ENCODE measurements at regions not wholly inside any gene's neighbourhood (a gene's known extent, or its start where the extent isn't known, plus 50 kb on each side); places are given as distances from the start of the nearest gene placed in this dataset.
A peak's percentile ranks its signal among the peaks of the same experiment; 100 is the strongest.

DNA sequence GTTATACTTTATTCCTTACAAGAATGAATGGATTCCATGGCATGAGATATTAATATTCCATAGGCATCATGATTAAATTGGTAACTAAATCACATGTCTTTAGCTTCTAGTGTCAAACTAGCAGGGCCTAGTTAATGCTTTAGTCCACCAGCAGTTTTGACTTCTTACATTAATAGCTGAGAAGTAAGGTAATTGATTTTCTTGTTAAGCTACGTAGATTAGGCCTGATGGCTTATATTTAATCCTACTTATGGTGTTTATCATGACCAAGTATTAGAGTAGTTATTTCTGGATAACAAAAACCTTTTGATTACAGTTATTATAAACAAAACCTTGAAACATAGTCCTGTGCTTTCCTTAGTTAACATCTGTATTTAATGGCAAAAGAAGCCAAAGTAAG, 184.5 kb downstream of the TANC2 start:
- no peak overlapping the region for H3K4me3 ChIP-seq
- DNase-seq = no peak
- intact Hi-C loops (cut with DNase I; ENCODE audit: low total_unique reads) = no loop called here
- no peaks in the 10 kb centered on the region for H3K4me1 ChIP-seq
- no peaks in the 10 kb centered on the region for H3K9me3 ChIP-seq
- H3K27ac ChIP-seq = no peak overlapping the region
- no peak for TF ChIP-seq POLR2A (IDR thresholded peaks at IDR 0.05)
- TF ChIP-seq, protein P1, sequence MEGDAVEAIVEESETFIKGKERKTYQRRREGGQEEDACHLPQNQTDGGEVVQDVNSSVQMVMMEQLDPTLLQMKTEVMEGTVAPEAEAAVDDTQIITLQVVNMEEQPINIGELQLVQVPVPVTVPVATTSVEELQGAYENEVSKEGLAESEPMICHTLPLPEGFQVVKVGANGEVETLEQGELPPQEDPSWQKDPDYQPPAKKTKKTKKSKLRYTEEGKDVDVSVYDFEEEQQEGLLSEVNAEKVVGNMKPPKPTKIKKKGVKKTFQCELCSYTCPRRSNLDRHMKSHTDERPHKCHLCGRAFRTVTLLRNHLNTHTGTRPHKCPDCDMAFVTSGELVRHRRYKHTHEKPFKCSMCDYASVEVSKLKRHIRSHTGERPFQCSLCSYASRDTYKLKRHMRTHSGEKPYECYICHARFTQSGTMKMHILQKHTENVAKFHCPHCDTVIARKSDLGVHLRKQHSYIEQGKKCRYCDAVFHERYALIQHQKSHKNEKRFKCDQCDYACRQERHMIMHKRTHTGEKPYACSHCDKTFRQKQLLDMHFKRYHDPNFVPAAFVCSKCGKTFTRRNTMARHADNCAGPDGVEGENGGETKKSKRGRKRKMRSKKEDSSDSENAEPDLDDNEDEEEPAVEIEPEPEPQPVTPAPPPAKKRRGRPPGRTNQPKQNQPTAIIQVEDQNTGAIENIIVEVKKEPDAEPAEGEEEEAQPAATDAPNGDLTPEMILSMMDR (IDR thresholded peaks at IDR 0.05) = no peak
- no peaks in the 10 kb centered on the region for H3K36me3 ChIP-seq
- no peaks in the 10 kb centered on the region for H3K27me3 ChIP-seq

DNA sequence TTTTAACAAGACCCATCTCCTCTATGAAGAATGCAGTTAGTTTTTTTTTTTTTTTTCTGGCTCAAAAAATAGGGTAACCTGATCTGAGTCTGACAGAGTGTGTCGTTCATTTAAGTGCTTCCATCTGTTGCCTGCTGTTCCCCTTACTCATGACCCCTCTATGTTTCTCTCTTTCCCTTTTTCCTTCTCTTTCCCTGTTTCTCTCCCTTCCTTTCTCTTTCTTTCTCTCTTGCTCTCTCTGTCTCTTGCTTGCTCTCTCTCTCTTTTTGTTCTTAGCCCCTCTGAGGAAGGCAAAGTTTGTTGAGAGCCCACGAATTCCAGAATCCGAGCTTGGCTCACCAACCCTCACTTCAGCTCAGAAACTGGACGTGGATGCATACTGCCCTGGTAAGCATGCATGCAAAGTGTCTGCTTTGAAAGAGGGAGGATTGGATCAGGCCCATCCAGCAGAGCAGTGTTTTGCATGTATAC, 185.0 kb downstream of the TANC2 start:
- intact Hi-C loops (cut with DNase I; ENCODE audit: low total_unique reads) = no loop called here
- Histone ChIP-seq H3K9me3 (no peaks in the 10 kb centered on the region), H3K4me1 (no peaks in the 10 kb centered on the region), H3K36me3 (no peaks in the 10 kb centered on the region), H3K4me3 (no peak overlapping the region), H3K27ac (peak overlapping the region in 1 of 2 donors; percentile 28), H3K27me3 (no peaks in the 10 kb centered on the region)
- TF ChIP-seq, protein P1 (IDR thresholded peaks at IDR 0.05) = no peak
- TF ChIP-seq POLR2A (IDR thresholded peaks at IDR 0.05) = no peak
- DNase-seq = no peak

DNA sequence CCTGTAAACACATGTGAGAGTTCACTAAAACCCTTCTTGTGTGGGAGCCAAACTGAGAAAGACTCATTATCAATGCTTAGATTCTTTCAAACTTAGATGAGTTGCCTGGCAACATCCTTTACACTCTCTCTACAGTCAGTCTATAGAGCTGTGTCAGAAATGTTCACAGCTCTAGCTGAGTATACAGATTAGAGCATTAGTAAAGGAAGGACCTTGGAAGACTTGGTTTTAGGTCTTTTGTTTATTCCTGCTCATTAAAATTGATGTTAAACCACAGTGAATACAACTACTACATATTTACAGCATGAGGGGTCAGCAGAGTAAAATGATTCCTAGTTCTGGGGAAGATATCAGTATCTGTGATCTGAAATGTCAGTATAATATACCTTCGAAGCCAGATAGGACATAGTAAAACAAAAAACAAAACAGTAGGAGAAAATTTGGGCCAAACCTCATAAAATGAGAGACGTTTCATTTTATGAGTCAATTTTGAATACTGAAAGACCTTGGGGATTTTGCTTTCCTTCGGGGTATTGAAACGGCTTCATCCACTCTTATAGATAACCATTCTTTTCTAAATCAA, 186.0 kb downstream of the TANC2 start:
- no peaks in the 10 kb centered on the region for H3K4me1 ChIP-seq
- no peaks in the 10 kb centered on the region for H3K9me3 ChIP-seq
- no peaks in the 10 kb centered on the region for H3K27me3 ChIP-seq
- no peak overlapping the region for H3K27ac ChIP-seq
- DNase-seq = no peak
- H3K36me3 ChIP-seq = no peaks in the 10 kb centered on the region
- intact Hi-C loops (cut with DNase I; ENCODE audit: low total_unique reads) = no loop called here
- no peak overlapping the region for H3K4me3 ChIP-seq
- TF ChIP-seq POLR2A (IDR thresholded peaks at IDR 0.05) = no peak
- TF ChIP-seq, protein P1 (IDR thresholded peaks at IDR 0.05) = no peak

DNA sequence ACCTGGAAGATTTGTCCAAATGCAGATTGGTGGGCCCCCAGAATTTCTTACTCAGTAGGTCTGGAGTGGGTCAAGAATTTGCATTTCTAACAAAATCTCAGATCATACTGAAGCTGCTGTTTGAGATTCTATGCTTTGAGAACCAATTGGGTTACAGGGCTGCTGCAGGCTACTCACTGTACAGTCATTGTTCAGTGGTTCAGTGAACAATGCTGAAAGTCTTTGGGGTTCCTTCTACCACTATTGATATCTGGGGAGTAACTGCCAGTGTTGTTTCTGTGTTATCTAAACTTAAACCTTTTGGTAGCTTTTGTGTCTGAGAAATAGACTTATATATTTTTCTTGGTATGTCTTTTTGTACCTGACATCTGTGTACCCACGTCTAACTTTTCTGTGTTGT, 187.5 kb downstream of the TANC2 start:
- TF ChIP-seq POLR2A (IDR thresholded peaks at IDR 0.05) = no peak
- TF ChIP-seq, protein P1 (IDR thresholded peaks at IDR 0.05) = no peak

DNA sequence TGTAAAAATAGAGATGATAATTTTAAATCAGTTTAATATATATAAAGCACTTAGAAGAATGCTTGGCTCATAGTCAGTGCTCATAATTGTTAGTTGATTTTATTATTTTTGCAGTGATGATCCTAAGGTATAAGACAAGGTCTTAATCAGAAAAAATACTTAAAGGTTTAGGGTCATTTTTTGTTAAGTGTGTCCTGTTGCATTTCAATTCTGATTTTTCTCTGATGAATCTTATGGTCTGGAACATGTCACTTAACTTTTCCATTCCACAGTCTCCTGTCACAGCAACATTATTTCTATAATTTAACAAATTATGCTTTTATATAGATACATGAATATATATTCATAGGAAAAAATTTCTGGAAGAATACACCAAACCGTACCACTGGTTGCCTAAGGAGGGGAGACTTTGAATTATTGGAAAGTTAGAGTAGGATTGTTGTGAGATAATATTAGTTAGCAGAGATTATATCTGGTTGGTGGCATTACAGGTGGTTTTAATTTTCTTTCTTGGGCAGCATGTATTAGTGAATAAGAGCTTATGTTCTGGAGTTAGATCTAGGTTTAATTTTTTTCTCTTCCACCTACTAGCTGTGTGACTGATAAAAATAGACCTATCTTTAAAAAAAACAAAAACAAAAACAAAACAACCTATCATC, 188.7 kb downstream of the TANC2 start:
- no peak for TF ChIP-seq POLR2A (IDR thresholded peaks at IDR 0.05)
- TF ChIP-seq, protein P1 (IDR thresholded peaks at IDR 0.05) = no peak
- Histone ChIP-seq H3K27ac (no peak overlapping the region), H3K9me3 (no peaks in the 10 kb centered on the region), H3K36me3 (no peaks in the 10 kb centered on the region), H3K27me3 (no peaks in the 10 kb centered on the region), H3K4me3 (no peak overlapping the region), H3K4me1 (no peaks in the 10 kb centered on the region)
- DNase-seq = no peak
- intact Hi-C loops (cut with DNase I; ENCODE audit: low total_unique reads) = no loop called here

More for the DNA sequence above, 187.5 kb downstream of the TANC2 start:
- intact Hi-C loops (cut with DNase I; ENCODE audit: low total_unique reads) = no loop called here
- Histone ChIP-seq H3K4me1 (no peaks in the 10 kb centered on the region), H3K9me3 (no peaks in the 10 kb centered on the region), H3K36me3 (no peaks in the 10 kb centered on the region), H3K27ac (no peak overlapping the region), H3K27me3 (no peaks in the 10 kb centered on the region), H3K4me3 (no peak overlapping the region)
- DNase-seq = no peak

All from uterus (tissue), 3 donors.